IPS DF 19.7 (cell line): ENCODE measurements at regions not wholly inside any gene's neighbourhood (a gene's known extent, or its start where the extent isn't known, plus 50 kb on each side); places are given as distances from the start of the nearest gene placed in this dataset.

Experiments
- DNase-seq: peaks from one replicate; pipeline ENCODE4 v3.0.0-alpha.2; 2013; ENCODE audit warnings: low read depth, low spot score

DNA sequence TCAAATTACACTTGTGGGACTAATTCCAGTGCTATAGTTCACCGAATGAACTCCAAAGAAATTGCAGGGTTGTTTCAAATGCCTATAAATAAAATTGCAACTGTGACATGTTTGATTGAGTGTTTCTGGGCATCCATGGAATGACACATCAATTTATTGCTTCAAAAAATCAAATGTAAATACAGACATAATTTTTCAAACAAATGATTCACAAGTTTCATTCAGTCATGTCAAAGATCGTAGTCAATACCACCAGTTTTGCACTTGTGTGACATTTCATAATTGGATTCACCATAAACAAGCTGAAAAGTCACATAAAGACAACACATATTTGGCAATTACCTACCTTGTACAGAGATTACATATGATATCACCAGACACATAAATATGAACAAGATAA is 350.8 kb downstream of the CDH2 start:
- DNase-seq = no peak

DNA sequence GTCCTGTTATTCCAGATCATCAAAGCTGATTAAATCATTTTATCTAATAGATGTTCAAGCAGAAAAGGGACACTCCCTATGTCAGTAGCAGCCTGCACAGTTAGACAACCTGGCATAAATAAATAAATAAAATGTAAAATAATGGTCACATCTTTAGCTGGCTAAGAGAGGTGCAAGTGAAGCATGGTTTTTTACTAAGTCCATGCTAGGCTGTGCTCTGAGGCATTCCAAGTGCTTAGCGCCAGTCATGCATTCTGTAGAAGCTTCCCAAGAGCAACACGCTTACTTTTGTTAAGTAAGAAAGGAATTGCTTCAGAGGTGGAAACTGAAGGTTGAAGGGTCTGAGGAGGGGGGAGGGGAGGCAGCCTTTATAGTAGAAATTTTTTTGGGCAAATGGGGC is 351.2 kb downstream of the CDH2 start:
- DNase-seq = no peak

DNA sequence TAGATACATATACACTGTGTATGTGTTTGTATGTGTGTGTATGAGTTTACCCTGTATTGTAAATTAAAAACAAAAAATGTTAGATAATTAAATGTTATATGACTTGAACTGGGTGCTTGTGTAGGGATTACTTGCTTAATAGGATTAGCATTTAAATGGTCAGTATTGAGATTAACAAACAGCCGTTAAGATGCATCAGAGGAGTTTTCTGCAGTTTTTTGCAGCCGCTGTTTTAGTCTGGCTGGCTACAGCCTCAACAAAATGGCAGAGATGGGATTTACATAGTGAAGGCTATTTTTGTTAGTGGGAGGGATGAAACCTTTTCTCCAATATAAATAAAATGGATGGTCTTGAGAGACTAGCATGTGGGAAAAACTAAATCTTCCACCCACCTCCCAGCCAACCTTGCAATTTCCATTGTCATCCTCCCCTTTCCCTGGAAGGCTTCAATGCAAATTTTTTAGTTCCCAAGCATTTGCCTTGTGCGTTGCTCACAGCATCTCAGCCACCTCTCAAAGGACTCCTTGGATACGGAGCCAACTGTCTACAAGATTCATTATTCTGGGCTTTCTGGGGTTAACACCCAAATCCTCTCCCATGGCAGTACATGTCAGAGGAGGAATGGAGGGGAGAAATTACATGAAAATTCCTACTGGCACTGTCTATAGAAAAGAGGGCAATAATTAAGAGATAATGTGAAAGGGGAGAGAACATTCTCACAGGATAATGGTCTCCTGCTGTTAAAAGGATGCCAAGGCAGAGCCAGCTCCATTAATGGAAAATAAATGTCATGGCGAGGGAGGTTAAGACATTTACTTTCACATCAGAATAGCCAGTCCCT is 351.9 kb downstream of the CDH2 start:
- no peak for DNase-seq

DNA sequence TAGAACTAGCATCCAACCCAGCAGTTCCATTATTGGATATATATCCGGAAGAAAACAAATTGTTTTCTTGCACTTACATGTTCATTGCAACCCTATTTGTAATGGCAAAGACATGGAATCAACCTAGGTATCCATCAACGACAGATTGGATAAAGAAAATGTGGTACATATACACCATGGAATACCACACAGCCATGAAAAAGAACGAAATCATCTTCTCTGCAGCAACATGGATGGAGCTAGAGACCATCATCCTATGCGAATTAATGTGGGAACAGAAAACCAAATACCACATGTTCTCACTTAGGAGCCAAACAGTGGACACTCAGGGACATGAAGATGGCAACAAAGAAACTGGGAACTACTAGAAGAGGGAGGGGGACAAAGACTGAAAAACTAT is 352.7 kb downstream of the CDH2 start:
- no peak for DNase-seq

DNA sequence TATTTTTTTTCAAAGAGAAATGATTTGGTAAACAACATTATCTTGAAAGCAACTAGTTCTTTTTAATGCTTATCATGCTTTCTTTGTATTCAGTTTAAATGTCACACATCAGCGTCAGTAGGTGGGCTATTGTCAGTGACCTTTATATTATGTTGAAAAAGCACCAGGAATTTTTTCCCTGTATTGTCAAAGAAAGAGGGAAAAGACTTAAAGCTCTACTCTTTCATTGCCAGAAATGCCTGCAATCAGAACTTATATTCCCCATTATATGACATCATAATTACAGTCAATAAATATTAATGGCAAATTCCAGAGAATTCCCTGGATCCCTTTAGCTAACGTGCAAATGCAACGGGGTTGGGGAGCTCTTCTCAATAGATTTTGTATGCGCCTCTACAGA is 353.9 kb downstream of the CDH2 start:
- no peak for DNase-seq

DNA sequence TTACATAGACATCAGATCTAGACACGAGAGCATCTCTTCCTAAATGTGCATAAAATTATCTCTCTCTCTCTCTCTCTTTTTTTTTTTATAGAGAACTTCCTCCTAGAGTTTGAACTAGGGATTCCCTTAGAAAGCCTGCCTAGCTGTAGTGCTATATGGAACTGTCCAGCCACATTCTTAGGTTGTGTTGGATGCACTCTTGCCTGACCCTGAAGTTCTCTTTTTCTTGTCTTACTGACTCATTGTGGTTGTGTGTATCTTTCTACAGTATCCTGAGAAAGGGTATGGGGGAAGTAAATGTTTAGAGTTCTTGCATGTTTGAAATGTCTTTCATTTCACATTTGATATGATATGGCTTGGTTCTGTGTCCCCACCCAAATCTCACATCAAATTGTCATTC is 368.2 kb downstream of the CDH2 start:
- no peak for DNase-seq

DNA sequence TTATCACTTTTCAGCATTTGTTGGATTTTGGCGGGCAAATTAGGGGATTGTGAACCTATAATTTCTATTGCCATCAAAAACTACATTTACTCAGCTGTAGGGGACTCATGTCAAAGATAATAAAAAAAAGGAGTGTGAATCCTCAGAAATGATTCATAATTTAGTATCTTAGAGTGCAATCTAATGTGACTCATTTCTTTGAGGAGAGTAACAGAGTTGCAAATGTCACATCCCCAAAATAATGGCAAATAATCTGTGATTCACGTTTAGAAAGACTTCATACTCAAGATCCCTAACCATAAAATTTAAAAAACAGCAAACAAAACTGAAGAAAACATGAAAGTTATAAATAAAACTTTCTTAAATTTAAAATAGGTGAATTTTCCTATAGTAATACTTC is 373.0 kb downstream of the CDH2 start:
- no peak for DNase-seq

DNA sequence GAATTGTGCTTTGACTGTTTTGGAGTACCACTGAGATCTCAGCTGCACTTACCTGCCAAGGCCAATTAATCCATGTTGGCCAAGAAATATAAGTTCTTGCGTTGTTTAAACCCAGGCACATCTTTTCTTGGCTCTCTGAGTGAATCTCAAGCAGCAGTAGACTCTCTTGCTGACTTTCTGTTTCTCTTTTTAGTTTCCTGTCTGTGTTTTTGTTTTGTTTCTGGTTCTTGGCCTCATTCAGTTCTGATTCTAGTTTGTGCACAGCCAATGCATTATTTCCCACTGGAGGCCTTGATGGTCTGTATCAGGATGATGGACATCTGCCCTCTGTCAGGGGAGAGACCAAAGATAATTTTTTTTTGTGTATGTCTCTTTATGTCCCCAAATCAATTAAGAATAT is 379.4 kb downstream of the CDH2 start:
- DNase-seq = no peak

DNA sequence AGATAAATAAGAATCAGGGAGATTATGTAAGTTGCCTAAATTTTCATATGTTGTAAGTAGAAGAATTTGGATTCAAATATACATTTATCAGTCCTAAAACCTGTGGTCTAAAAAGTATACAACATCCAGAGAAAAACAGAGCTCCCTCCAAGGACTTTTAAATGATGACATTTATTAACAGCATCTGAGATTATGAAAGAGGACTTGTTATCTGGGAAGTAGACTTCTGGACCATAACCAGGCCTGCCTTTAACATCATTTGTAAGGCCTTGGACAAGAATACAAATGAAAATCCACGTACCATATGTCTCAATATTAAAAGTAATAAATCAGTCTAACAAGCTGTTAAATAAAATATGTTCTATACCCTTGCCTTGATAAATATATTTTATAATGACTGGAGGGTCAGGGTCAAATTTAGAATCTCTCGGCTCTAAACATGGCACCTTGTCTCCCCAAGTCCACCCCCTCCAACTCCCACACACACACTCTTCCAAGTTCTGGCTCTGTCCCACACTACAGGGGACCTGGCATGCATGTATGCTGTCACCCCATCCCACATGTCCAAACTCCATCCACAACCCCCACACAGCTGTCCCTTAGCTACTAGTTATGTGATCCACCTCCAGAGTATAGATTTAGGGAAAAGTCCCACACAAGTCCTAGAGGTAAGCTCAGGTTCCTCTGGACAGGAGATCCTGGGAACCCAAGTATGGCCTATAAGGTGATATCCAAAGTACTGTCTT is 382.6 kb downstream of the CDH2 start:
- DNase-seq = no peak

DNA sequence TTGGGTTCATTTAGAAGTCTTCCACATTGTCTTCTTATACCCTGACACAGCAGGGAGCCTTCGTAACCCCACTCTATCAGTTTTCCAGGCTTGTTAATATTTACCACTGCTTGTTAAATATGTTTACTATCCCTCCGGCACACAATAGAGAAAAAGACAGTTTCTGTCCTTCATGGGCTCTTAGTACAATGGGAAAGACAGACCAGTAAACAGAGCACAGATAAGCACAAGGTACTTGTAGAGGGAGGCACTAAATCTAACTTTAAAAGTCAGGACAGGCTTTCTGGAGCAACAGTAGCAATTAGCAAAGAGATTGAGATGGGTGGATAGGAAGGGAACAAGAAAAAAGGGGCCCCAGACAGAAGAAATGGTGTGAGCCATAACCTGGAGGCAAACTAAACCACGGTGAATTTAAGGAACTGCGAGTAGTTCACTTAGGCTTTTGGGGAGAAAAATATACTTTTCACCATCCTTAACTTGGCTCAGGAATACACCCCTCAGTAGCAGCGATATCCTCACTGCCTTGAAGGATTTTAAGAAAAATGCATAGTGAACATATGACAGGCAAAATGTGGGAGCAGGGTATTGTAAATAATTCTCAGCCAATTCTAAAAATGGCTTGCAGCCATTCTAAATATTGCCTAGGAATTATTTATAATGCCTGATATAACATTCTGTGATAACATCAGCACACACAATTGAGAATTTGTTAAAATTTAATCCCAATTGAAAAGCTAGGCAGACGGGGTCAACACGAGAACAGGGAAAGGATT is 383.7 kb downstream of the CDH2 start:
- no peak for DNase-seq

DNA sequence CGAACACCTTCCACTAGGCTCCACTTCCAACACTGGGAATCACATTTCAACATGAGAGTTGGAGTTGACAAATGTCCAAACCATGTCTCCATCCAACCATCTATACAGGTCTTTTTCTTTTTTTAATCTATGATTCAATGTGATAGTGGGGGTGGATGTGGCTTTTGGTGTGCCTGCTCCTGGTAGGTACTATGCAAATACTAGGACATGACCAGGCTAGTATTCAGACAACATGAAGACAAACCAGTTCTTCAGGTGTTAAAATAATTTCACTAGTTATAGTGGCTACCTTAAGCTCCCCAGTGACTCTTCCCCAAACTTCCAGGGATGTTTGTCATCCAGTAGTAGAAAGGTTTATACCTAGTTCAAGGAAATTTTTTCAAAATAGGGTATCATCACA is 387.5 kb downstream of the CDH2 start:
- DNase-seq = no peak

DNA sequence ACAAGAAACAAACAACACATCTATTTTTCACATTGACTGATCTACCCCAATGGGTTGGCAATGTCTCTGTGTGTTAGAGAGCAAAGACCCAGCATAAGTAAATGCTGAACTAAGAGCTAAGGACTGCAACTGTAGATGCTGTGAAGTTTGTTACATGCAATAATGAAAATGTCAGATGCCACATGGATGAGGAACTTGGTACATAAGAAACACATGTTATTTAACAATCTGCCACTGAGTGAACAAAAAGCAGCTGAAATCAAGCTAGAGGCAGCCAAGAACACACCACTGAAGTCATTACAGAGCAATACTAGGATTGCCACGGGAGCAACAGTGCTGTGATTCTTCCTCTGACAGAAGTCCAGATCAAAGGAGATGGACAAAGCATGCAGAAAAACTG is 389.4 kb downstream of the CDH2 start:
- no peak for DNase-seq

DNA sequence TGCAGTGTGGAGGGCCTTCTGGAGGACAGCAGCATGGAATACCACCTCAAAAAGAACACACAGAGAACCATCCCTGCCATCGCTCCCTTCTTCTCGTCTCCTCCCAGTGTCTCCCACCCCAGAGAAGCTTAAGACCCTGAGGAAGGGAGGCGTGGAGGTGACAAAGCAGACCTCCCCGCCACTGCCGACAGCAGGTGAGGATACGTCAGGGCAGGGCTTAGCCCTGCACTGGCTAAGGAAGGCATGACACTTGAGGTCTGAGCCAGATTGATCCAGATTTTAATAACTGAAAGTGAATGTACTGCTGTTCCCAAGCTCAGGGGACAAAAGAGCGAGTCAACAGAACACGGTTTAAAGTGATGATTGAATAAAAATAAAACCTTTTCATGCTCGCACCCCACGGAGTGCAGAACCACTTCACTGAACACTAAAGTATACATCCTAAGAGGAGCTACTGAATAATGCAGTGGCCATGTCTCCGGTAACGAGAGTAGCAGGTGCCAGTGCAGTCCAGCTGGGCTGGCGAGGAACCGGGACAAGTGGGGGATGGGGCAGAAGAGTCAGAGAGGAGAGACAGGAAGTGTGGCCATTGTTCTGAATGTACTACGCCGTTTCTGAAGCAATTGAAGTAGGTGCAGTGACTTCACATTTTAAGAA is 391.0 kb downstream of the CDH2 start:
- DNase-seq = no peak

DNA sequence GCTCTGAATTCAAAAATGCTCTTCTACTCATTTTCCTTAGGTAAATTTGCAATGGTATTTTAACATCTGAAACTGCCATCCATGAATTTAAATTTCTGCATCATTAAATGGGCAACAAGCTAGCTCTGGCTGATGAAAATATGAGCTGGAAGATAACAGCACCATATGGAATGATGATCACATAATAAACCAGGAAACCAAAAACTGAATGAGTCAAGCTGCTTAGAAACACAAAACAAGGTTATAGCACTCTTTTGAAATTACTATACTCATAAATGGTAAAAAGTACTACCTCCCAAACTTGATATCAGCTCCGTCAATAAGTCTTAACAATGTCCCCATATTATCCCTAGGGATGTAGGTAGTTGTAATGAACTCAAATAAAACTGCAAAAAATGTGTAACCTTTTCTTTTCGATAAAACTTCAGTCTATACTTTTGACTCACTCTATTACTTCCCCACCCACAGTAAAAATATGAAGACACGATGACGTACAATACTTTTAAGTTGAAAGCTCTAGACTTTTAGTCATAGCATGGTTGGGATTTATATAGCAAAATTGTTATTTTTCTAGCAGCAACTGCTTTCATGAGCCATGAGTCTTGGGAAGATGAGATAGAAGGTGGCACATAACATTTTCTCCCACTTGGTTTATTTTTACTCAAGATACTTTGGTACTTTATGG is 396.7 kb downstream of the CDH2 start:
- no peak for DNase-seq

DNA sequence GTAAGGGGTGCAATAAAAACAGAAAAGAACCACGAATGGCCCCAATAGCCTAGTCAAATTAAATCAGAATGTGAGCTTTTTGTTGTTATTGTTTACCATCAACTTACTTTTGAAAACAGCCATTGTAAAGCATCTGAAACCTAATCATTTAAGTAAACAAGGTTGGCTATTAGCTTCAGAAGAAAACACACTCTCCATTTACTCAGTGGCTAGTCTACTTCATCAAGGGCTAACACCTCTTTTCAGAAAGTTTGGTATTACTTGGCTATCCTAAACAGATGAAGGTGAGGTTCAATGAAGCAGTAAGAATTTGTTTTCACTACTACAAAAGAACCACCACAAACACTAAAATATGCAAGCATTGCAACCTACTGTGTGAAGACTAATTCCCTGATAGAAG is 398.0 kb downstream of the CDH2 start:
- DNase-seq = no peak

DNA sequence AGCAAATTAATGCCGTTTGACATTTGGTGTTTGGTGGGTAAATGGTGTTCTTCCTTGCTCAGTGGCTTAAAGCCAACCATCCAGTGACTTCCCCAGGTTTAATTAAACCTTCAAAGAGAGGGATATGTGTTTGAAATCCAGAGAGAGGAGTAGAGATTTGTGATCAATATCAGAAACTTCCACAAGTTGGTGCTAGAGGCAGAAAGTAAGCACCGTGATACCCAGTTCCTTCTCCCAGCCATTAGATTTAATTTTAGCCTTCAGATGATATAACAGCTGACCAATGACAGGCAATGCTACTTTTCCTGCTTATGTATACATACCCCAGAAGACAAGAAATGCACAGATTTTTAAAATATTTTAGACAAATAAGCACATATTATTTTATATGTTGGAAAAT is 398.5 kb downstream of the CDH2 start:
- DNase-seq = no peak

DNA sequence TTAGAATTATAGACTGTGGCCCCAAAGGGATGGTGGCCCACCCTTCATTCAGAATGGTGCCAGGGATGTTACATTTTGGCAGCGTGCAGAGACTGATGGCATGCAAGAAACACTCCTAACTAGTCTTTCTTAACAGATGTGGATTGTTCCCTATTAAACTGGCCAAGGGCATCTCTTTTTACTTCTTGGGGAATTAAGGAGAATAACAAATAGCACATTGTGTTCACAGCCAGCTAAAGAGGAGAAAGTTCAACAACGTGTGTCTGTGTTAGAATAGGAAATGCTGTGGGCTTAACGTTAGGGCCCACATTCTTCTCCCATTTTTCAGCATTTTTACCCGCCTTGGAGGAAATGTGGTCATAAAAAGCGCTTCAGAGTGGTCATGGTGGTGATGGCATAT is 404.8 kb downstream of the CDH2 start:
- DNase-seq = no peak

DNA sequence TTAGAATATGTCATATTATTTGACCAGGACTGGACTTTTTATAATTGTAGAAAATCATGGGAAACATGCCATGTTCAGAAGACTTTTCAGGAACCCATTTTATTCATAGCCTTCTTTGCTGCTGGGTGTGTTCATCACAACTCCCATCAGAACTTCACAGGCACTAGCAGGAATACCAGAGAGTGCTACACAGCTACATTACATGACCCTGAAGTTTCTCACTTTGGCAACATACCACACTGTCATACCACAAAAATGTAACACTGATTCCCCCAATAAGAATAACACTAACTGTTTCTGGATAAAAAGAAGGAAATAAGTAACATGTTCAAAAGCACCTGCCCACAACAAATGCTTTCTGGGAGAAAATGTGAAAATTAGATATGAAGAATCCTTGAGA is 405.4 kb downstream of the CDH2 start:
- no peak for DNase-seq

DNA sequence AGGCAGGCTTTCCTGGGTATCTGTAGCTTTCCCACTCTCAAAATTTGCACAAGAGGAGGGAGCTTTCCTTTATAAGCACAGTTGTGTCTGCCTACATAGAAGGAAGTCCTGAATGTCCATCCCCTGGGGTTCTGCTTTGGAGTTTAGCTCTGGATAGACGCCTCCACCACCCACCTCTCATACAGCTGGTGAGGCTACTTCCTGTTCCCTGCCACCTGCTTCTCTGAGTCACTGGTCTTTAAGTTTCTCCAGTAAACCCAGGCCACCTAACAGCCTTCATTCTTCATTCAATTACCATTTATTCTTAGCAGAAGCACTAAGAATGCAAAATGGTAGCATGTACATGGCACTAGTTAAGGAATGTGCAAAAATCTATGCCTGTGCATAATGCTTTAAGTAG is 407.8 kb downstream of the CDH2 start:
- DNase-seq = no peak

DNA sequence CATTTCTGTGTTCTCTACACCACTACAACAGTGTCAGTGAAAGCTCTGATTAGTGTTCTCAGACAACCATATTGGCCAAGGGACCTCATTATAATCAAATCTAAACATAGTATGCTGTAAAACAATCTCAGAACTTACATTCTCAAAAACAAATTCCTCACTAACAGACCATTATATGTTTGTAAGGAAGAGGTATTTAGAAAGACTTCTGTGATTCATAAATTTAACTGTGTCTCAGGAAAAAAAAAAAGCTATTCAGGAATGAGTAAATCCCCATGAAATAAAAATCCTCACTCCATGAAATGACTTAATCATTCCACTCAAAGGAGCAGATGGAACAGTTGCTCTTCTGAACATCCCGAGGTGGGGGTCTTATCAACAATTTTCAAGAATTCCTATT is 413.0 kb downstream of the CDH2 start:
- DNase-seq = no peak

DNA sequence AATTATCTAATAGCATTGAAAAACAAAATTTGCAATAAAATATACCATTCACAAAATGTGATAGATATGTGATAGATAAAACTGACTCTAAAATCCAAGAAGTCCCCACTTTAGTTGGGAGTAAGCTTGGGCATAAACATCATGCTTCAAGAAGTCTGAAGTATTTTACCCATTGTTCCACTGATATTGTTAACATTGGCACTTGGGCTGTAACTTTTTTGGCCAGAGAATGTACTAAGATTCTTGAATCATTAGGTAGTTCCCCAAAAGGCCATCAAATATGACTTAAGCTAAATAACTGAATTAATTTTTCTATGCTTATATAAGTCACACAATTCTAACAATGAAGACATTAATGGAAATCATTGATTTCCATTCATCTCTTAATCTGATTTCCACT is 413.6 kb downstream of the CDH2 start:
- no peak for DNase-seq
